PC-3 (cell line): ENCODE measurements at regions not wholly inside any gene's neighbourhood (a gene's known extent, or its start where the extent isn't known, plus 50 kb on each side); places are given as distances from the start of the nearest gene placed in this dataset.

Experiments
- ATAC-seq: fragments of 200-7000 bp; cut with Tn5 transposase; 2 replicates; pipeline ENCODE4 v1.9.1; 2020; ENCODE audit warnings: mild to moderate bottlenecking, moderate library complexity
- BruUV-seq: library from RNA; stranded (reverse); fragments of 400-500 nt; replicated peaks from 2 replicates; lab custom pipeline; 2021; lab: Mats Ljungman, UMichigan
- CTCF ChIA-PET: fragments of 300-600 bp; sonication (Branson Sonifier 250); formaldehyde crosslinking; loops from one replicate; lab custom pipeline; 2022; ENCODE audit warnings: antibody characterized with exemption; lab: Charles Lee
- POLR2A ChIA-PET: fragments of 300-600 bp; sonication (Branson Sonifier 250); formaldehyde crosslinking; loops from one replicate; lab custom pipeline; 2022; ENCODE audit warnings: antibody characterized with exemption; ENCODE audit not compliant: unreplicated experiment; lab: Charles Lee
- DNase-seq: peaks from one replicate; pipeline ENCODE4 v3.0.0-alpha.2; 2015
- H2AFZ ChIP-seq: fragments of 300-600 bp; sonication (generic); 2 replicates; pipeline ENCODE4 v1.6.0; 2016; ENCODE audit warnings: antibody characterized with exemption, low read length
- H3F3A ChIP-seq: fragments of 300-600 bp; sonication (generic); one replicate; pipeline ENCODE4 v1.6.0; 2017; ENCODE audit warnings: antibody characterized with exemption, low read length, control low read depth, mild to moderate bottlenecking; ENCODE audit not compliant: unreplicated experiment
- H3K27ac ChIP-seq: fragments of 300-600 bp; sonication (generic); 2 replicates; pipeline ENCODE4 v1.5.1; 2016; ENCODE audit warnings: mild to moderate bottlenecking, low read length
- H3K27me3 ChIP-seq: fragments of 300-600 bp; sonication (generic); 2 replicates; pipeline ENCODE4 v1.6.1; 2016; ENCODE audit warnings: low read length, mixed read lengths
- H3K36me3 ChIP-seq: fragments of 300-600 bp; sonication (generic); 2 replicates; pipeline ENCODE4 v1.6.1; 2016; ENCODE audit warnings: low read depth, mixed run types, low read length, mixed read lengths
- H3K4me1 ChIP-seq: fragments of 300-600 bp; sonication (generic); 2 replicates; pipeline ENCODE4 v1.5.1; 2016; ENCODE audit warnings: low read length; ENCODE audit not compliant: insufficient read depth
- H3K4me2 ChIP-seq: fragments of 300-600 bp; sonication (generic); 2 replicates; pipeline ENCODE4 v1.6.0; 2016; ENCODE audit warnings: low read length
- H3K4me3 ChIP-seq: fragments of 300-600 bp; sonication (generic); 2 replicates; pipeline ENCODE4 v1.5.1; 2016; ENCODE audit warnings: mild to moderate bottlenecking, low read length, mixed read lengths
- H3K79me2 ChIP-seq: fragments of 300-600 bp; sonication (generic); 2 replicates; pipeline ENCODE4 v1.6.1; 2017; ENCODE audit warnings: low read length, mixed read lengths
- H3K9ac ChIP-seq: fragments of 300-600 bp; sonication (generic); 2 replicates; pipeline ENCODE4 v1.6.0; 2016; ENCODE audit warnings: mild to moderate bottlenecking, low read length
- H3K9me2 ChIP-seq: fragments of 300-600 bp; sonication (generic); replicated peaks from 2 replicates; pipeline ENCODE4 v1.6.1; 2016; ENCODE audit warnings: mixed run types, low read length, mixed read lengths
- H3K9me3 ChIP-seq: fragments of 300-600 bp; sonication (generic); 2 replicates; pipeline ENCODE4 v1.6.1; 2016; ENCODE audit warnings: low read length, mixed read lengths
- H4K20me1 ChIP-seq: fragments of 300-600 bp; sonication (generic); 2 replicates; pipeline ENCODE4 v1.6.1; 2016; ENCODE audit warnings: low read length, mixed read lengths
- EZH2 ChIP-seq: fragments of 300-600 bp; sonication (generic); IDR thresholded peaks from one replicate; pipeline ENCODE4 v1.6.1; 2017; ENCODE audit warnings: antibody characterized with exemption, mild to moderate bottlenecking, low read length; ENCODE audit not compliant: unreplicated experiment
- EZH2phosphoT487 ChIP-seq: fragments of 300-600 bp; sonication (generic); IDR thresholded peaks from 2 replicates; pipeline ENCODE4 v1.6.1; 2018; ENCODE audit warnings: mild to moderate bottlenecking, antibody characterized with exemption, low read length, borderline replicate concordance
- intact Hi-C: fragments of 100-400 bp; cut with micrococcal nuclease; formaldehyde crosslinking; loops from 2 replicates; pipeline ENCODE4 v1.9.0; 2023
- TF ChIP-seq, protein P1 (sequence below): fragments of 300-600 bp; sonication (generic); conservative IDR thresholded peaks from 2 replicates; pipeline ENCODE4 v1.5.1; 2017; ENCODE audit warnings: antibody characterized with exemption, low read depth, mild to moderate bottlenecking, low read length

- H4K20me1 ChIP-seq, result no peaks in the 10 kb centered on the region
- no peak overlapping the region for H3K4me2 ChIP-seq
- no peaks in the 10 kb centered on the region for H3K27me3 ChIP-seq
- ATAC-seq, result no peak
- H3K4me1 ChIP-seq, result peaks cover 11% of the 10 kb centered on the region
- no peak overlapping the region for H3K27ac ChIP-seq
- no peak overlapping the region for H2AFZ ChIP-seq
- no peaks in the 10 kb centered on the region for H3K9me3 ChIP-seq
- no peaks in the 10 kb centered on the region for H3F3A ChIP-seq
- intact Hi-C loops, result loop anchor here (5.0 kb wide), 1 partner anchor 365 kb away; no protein-coding TSS in a partner anchor
- no peak for DNase-seq
- H3K4me3 ChIP-seq, result no peak overlapping the region
- H3K79me2 ChIP-seq, result no peaks in the 10 kb centered on the region
- H3K36me3 ChIP-seq, result no peaks in the 10 kb centered on the region
- no peaks in the 10 kb centered on the region for H3K9me2 ChIP-seq
- ChIA-PET POLR2A (no interaction called here), CTCF (no interaction called here)
- no TSS peak for BruUV-seq
- TF ChIP-seq, protein P1, sequence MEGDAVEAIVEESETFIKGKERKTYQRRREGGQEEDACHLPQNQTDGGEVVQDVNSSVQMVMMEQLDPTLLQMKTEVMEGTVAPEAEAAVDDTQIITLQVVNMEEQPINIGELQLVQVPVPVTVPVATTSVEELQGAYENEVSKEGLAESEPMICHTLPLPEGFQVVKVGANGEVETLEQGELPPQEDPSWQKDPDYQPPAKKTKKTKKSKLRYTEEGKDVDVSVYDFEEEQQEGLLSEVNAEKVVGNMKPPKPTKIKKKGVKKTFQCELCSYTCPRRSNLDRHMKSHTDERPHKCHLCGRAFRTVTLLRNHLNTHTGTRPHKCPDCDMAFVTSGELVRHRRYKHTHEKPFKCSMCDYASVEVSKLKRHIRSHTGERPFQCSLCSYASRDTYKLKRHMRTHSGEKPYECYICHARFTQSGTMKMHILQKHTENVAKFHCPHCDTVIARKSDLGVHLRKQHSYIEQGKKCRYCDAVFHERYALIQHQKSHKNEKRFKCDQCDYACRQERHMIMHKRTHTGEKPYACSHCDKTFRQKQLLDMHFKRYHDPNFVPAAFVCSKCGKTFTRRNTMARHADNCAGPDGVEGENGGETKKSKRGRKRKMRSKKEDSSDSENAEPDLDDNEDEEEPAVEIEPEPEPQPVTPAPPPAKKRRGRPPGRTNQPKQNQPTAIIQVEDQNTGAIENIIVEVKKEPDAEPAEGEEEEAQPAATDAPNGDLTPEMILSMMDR, result no peak
- TF ChIP-seq EZH2 (no peak), EZH2phosphoT487 (no peak)
- no peak overlapping the region for H3K9ac ChIP-seq
These were observed 498.1 kb upstream of the POT1 start for GRCh38 chr7:125427676-125428075.

DNA sequence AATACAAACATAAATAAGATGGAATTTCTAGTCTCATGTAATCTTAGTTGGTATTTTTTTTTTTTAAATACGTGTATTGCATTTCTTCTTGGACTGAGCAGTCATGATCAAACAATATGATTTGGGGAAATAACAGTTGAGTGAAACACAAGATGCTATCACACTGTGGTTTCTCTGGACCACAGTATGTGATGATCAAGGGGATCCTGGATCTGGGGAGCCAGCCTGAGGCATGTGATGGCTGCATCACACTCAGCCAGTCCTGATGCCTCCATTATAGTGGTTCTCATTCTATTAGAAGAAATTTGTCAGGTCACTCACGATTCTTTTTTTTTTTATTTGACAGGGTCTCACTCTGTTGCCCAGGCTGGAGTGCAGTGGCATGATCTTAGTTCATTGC, 495.9 kb upstream of the POT1 start:
- CTCF ChIA-PET, result no interaction called here
- intact Hi-C loops, result loop anchor here (5.0 kb wide), 1 partner anchor 363 kb away; no protein-coding TSS in a partner anchor
- H3K4me2 ChIP-seq, result no peak overlapping the region

DNA sequence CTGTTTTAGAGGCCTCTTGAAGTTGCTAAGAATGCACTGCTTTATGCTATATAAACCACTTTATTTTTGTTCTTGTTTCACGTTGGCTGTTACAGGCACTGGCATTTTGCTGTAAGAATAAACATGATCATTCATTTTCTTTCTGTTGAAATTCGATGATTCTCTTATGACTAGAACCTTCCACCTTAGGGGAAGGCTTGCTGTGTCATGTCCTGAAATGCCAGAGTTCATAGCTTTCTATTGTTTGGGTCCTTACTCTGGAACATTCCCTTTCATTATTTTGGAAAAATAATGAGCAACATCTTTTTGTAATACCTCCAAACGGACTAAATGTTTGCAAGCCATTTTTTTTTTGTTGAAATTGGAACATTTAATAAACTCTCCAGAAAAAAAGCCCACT, 495.1 kb upstream of the POT1 start:
- no peak for DNase-seq
- ChIA-PET CTCF (no interaction called here), POLR2A (no interaction called here)
- H4K20me1 ChIP-seq, result no peaks in the 10 kb centered on the region
- no peaks in the 10 kb centered on the region for H3K27me3 ChIP-seq
- no peaks in the 10 kb centered on the region for H3K79me2 ChIP-seq
- no TSS peak for BruUV-seq
- intact Hi-C loops, result loop anchor here (5.0 kb wide), 1 partner anchor 362 kb away; no protein-coding TSS in a partner anchor
- no peak overlapping the region for H3K9ac ChIP-seq
- peaks cover 11% of the 10 kb centered on the region for H3K4me1 ChIP-seq
- no peaks in the 10 kb centered on the region for H3K9me2 ChIP-seq
- H3K36me3 ChIP-seq, result no peaks in the 10 kb centered on the region
- no peak for TF ChIP-seq EZH2
- TF ChIP-seq, protein P1, result no peak
- no peak for TF ChIP-seq EZH2phosphoT487
- no peak overlapping the region for H3K4me2 ChIP-seq
- H2AFZ ChIP-seq, result no peak overlapping the region
- H3K27ac ChIP-seq, result no peak overlapping the region
- ATAC-seq, result no peak
- H3F3A ChIP-seq, result no peaks in the 10 kb centered on the region
- H3K9me3 ChIP-seq, result no peaks in the 10 kb centered on the region
- H3K4me3 ChIP-seq, result no peak overlapping the region

More for the DNA sequence above, 495.9 kb upstream of the POT1 start:
- DNase-seq, result no peak
- Histone ChIP-seq H3K4me1 (peaks cover 11% of the 10 kb centered on the region), H3F3A (no peaks in the 10 kb centered on the region), H3K27me3 (no peaks in the 10 kb centered on the region), H3K9me2 (no peaks in the 10 kb centered on the region), H4K20me1 (no peaks in the 10 kb centered on the region), H3K9ac (no peak overlapping the region), H3K36me3 (no peaks in the 10 kb centered on the region), H3K79me2 (no peaks in the 10 kb centered on the region), H3K4me3 (no peak overlapping the region), H3K9me3 (no peaks in the 10 kb centered on the region), H2AFZ (no peak overlapping the region), H3K27ac (no peak overlapping the region)
- ATAC-seq, result no peak
- POLR2A ChIA-PET, result no interaction called here
- BruUV-seq, result no TSS peak
- TF ChIP-seq EZH2phosphoT487 (no peak), EZH2 (no peak)
- TF ChIP-seq, protein P1, result no peak
